Nephron (organoid): ENCODE measurements at regions not wholly inside any gene's neighbourhood (a gene's known extent, or its start where the extent isn't known, plus 50 kb on each side); places are given as distances from the start of the nearest gene placed in this dataset.
A peak's percentile ranks its signal among the peaks of the same experiment; 100 is the strongest.

Experiments used
- H3K27ac Mint-ChIP-seq, 3 experiments: 2 replicates each; pipeline ENCODE4 v1.8.0; 2020; ENCODE audit warnings: mixed read lengths in 3 of 3, mild to moderate bottlenecking in 2 of 3, moderate library complexity in 1 of 3
- H3K27me3 Mint-ChIP-seq: 2 replicates; pipeline ENCODE4 v1.8.0; 2021; ENCODE audit warnings: low read depth, mild to moderate bottlenecking, moderate library complexity, mixed read lengths
- H3K36me3 Mint-ChIP-seq: 2 replicates; pipeline ENCODE4 v1.8.0; 2020; ENCODE audit warnings: low read depth, mixed read lengths
- H3K4me1 Mint-ChIP-seq: 2 replicates; pipeline ENCODE4 v1.8.0; 2020; ENCODE audit warnings: mixed read lengths
- H3K4me3 Mint-ChIP-seq, 3 experiments: 2 replicates each; pipeline ENCODE4 v1.8.0; 2020; ENCODE audit warnings: mild to moderate bottlenecking in 3 of 3, mixed read lengths in 3 of 3, moderate library complexity in 2 of 3
- H3K9me3 Mint-ChIP-seq: 2 replicates; pipeline ENCODE4 v1.8.0; 2020; ENCODE audit warnings: mixed read lengths
- TF ChIP-seq, protein P1 (sequence below), 3 experiments: fragments of 200-600 bp; sonication (generic); IDR thresholded peaks; one replicate each; pipeline ENCODE4 v1.5.0; 2021; ENCODE audit warnings: antibody characterized with exemption in 3 of 3; ENCODE audit not compliant: unreplicated experiment in 3 of 3

DNA sequence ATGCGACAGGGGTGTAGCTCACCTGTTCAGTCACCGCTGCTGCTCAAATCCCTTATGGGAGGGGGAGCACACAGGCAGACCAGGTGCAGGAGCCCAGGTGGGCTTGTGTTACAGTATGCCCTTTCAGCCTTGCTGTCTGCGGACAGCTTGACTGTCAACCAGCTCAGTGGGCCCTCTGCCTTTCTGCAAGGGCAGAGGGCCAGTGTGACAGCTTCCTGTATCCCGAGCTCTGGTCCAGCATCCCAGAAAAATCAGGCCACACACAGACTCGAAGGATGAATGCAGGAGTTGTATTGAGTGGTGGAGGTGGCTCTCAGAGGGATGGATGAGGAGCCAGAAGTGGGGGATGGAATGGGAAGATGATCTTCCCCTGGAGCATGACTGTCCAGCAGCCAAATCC lies 172.2 kb downstream of the C5orf15 start:
- peaks cover 30% of the 10 kb centered on the region for H3K27me3 Mint-ChIP-seq
- peaks cover 24% of the 10 kb centered on the region for H3K4me1 Mint-ChIP-seq
- TF ChIP-seq, protein P1, sequence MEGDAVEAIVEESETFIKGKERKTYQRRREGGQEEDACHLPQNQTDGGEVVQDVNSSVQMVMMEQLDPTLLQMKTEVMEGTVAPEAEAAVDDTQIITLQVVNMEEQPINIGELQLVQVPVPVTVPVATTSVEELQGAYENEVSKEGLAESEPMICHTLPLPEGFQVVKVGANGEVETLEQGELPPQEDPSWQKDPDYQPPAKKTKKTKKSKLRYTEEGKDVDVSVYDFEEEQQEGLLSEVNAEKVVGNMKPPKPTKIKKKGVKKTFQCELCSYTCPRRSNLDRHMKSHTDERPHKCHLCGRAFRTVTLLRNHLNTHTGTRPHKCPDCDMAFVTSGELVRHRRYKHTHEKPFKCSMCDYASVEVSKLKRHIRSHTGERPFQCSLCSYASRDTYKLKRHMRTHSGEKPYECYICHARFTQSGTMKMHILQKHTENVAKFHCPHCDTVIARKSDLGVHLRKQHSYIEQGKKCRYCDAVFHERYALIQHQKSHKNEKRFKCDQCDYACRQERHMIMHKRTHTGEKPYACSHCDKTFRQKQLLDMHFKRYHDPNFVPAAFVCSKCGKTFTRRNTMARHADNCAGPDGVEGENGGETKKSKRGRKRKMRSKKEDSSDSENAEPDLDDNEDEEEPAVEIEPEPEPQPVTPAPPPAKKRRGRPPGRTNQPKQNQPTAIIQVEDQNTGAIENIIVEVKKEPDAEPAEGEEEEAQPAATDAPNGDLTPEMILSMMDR (IDR thresholded peaks at IDR 0.05; ENCODE audit: unreplicated experiment in 3 of 3): no peak
- no peak overlapping the region for H3K4me3 Mint-ChIP-seq
- peak overlapping the region in 1 of 3 experiments; percentile 24 for H3K27ac Mint-ChIP-seq
- no peaks in the 10 kb centered on the region for H3K36me3 Mint-ChIP-seq
- no peaks in the 10 kb centered on the region for H3K9me3 Mint-ChIP-seq

GRCh38 chr5:133794771-133795415 lies 173.5 kb downstream of the C5orf15 start:
- no peaks in the 10 kb centered on the region for H3K9me3 Mint-ChIP-seq
- no peaks in the 10 kb centered on the region for H3K36me3 Mint-ChIP-seq
- no peak overlapping the region for H3K27ac Mint-ChIP-seq
- no peak overlapping the region for H3K4me3 Mint-ChIP-seq
- H3K4me1 Mint-ChIP-seq: peaks cover 24% of the 10 kb centered on the region
- peaks cover 31% of the 10 kb centered on the region for H3K27me3 Mint-ChIP-seq
- TF ChIP-seq, protein P1 (IDR thresholded peaks at IDR 0.05; ENCODE audit: unreplicated experiment in 3 of 3): no peak

DNA sequence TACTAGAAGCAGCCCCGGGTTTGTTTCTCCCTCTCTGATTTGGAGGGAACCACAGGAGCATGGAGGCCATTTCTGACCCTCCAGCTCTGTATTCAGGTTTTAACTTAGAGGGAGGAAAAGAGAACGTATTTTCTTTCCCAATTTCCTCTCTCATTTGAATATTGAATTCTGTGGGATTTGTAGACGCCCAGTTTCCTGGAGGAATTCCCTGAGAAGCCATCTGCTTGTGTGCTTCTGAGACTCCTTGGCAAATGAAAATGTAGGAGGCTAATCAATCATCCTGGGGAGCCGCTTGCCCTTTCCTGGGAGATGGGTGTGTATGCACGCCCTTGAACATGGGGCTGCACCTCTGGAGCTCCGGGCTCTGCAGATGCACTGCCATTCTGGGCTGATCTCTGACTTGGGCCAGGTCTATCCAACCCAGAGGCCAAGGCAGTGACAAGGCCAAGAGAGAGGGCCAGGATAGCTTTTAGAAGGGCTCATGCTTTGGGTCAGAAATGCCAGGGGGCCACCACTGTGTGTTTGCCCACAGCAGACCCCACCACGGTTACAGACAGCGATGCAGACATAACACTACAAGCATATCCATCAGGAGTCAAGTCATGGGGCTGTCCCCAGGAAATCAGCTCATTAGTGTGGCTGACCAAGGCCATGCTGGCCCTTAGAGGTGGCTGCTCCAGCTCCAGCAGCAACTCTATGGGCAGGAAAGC lies 174.5 kb downstream of the C5orf15 start:
- H3K9me3 Mint-ChIP-seq: no peaks in the 10 kb centered on the region
- peaks cover 33% of the 10 kb centered on the region for H3K27me3 Mint-ChIP-seq
- no peak overlapping the region for H3K27ac Mint-ChIP-seq
- no peak overlapping the region for H3K4me3 Mint-ChIP-seq
- H3K36me3 Mint-ChIP-seq: no peaks in the 10 kb centered on the region
- TF ChIP-seq, protein P1 (IDR thresholded peaks at IDR 0.05; ENCODE audit: unreplicated experiment in 3 of 3): no peak
- peaks cover 24% of the 10 kb centered on the region for H3K4me1 Mint-ChIP-seq

DNA sequence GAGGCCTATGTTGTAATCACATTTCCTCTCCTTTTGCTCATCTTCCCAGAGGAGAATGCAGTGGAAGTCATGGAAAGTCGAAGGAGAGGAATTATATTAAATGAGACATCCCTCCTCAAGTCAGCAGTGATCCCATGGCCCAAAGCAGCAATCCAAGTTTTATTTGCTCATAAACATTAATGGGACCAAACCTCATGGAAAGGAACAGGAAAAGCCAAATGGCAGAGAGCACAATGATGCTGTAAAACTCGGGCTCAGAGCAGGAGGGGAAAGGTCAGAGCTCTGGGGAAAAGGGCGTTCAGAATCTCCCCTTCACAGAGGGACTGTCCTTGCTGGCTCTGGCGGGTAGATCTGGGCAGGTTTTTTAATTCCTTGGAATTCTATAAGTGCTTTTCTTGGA lies 175.8 kb downstream of the C5orf15 start:
- TF ChIP-seq, protein P1 (IDR thresholded peaks at IDR 0.05; ENCODE audit: unreplicated experiment in 3 of 3): no peak
- no peak overlapping the region for H3K27ac Mint-ChIP-seq
- H3K27me3 Mint-ChIP-seq: peaks cover 26% of the 10 kb centered on the region
- no peaks in the 10 kb centered on the region for H3K9me3 Mint-ChIP-seq
- no peak overlapping the region for H3K4me3 Mint-ChIP-seq
- H3K36me3 Mint-ChIP-seq: no peaks in the 10 kb centered on the region
- peaks cover 15% of the 10 kb centered on the region for H3K4me1 Mint-ChIP-seq

DNA sequence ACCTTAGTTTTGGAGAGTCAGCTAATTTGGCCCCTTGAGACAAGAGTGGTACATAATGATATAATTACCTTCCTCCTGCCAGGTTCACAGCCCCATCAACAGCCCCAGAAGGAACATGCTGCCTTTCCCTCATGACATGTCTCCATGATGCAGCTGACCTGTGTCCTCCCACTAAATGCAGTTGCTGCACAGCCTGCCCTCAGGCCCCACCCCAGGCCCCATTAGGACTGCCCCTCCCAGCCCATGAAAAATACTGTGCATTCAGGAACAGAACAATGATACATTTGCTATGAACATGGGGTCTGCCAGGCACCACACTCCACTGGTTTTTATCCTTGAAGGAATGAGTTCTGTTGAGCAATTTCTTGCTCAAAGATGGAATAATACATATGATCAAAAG lies 176.4 kb downstream of the C5orf15 start:
- TF ChIP-seq, protein P1 (IDR thresholded peaks at IDR 0.05; ENCODE audit: unreplicated experiment in 3 of 3): no peak
- H3K27me3 Mint-ChIP-seq: peaks cover 24% of the 10 kb centered on the region
- H3K4me3 Mint-ChIP-seq: no peak overlapping the region
- H3K4me1 Mint-ChIP-seq: peaks cover 11% of the 10 kb centered on the region
- H3K36me3 Mint-ChIP-seq: no peaks in the 10 kb centered on the region
- no peak overlapping the region for H3K27ac Mint-ChIP-seq
- H3K9me3 Mint-ChIP-seq: no peaks in the 10 kb centered on the region

- TF ChIP-seq, protein P1 (IDR thresholded peaks at IDR 0.05; ENCODE audit: unreplicated experiment in 3 of 3): no peak
- H3K27ac Mint-ChIP-seq: no peak overlapping the region
- no peaks in the 10 kb centered on the region for H3K36me3 Mint-ChIP-seq
- peaks cover 20% of the 10 kb centered on the region for H3K27me3 Mint-ChIP-seq
- peaks cover under 1% of the 10 kb centered on the region for H3K4me1 Mint-ChIP-seq
- H3K4me3 Mint-ChIP-seq: no peak overlapping the region
- H3K9me3 Mint-ChIP-seq: no peaks in the 10 kb centered on the region
These were observed 177.5 kb downstream of the C5orf15 start for GRCh38 chr5:133790898-133791297.
